Cardiac muscle cell (in vitro differentiated cells and primary cell): ENCODE measurements at regions not wholly inside any gene's neighbourhood (a gene's known extent, or its start where the extent isn't known, plus 50 kb on each side); places are given as distances from the start of the nearest gene placed in this dataset.

Experiments used
- DNase-seq, 2 donors: peaks; one replicate each; pipeline versions ENCODE4 v3.0.0 to v3.0.0-alpha.2; 2010 to 2017; ENCODE audit warnings: low read depth in 1 of 2, low spot score in 1 of 2
- H3K27ac ChIP-seq: fragments of 200-600 bp; sonication (generic); 2 replicates; pipeline ENCODE4 v1.5.1; 2016
- H3K27me3 ChIP-seq: fragments of 200-600 bp; sonication (generic); 2 replicates; pipeline ENCODE4 v1.6.0; 2016; ENCODE audit warnings: control low read depth
- H3K36me3 ChIP-seq: fragments of 200-600 bp; sonication (generic); 2 replicates; pipeline ENCODE4 v1.5.1; 2016; ENCODE audit warnings: control low read depth
- H3K4me1 ChIP-seq: fragments of 200-600 bp; sonication (generic); 2 replicates; pipeline ENCODE4 v1.8.1; 2017; ENCODE audit warnings: low read depth, mild to moderate bottlenecking, mixed run types
- H3K4me3 ChIP-seq: fragments of 200-600 bp; sonication (generic); 2 replicates; pipeline ENCODE4 v1.5.1; 2016; ENCODE audit warnings: mild to moderate bottlenecking
- H3K9me3 ChIP-seq: fragments of 200-600 bp; sonication (generic); 2 replicates; pipeline ENCODE4 v1.5.1; 2017; ENCODE audit warnings: low read depth, mild to moderate bottlenecking, control low read depth
- TF ChIP-seq, protein P1 (sequence below): IDR thresholded peaks from 2 replicates; pipeline ENCODE4 v1.5.1; 2012; ENCODE audit warnings: low read depth, mild to moderate bottlenecking, low read length

DNA sequence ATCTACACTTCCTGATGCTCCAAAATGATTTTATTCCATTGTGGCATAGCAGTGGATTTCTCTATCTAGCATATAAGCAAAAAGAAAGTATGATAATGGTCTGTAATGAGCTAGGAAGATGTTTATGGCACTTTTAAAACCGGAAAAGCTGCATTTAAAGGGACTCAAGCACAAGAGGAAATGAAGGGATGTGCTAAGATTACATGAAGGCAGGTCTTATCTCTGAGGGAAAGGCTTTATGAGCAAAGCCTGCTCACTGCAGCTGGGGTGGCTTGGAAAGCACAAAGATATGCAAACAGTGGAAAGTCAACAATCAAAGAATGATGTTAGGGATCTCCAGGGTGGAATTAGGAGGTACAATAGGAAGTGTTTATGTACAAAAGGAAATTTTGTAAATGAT, 138.2 kb downstream of the TENT5A start:
- no peak overlapping the region for H3K27ac ChIP-seq
- peak; percentile 5 to 65 for DNase-seq
- TF ChIP-seq, protein P1, sequence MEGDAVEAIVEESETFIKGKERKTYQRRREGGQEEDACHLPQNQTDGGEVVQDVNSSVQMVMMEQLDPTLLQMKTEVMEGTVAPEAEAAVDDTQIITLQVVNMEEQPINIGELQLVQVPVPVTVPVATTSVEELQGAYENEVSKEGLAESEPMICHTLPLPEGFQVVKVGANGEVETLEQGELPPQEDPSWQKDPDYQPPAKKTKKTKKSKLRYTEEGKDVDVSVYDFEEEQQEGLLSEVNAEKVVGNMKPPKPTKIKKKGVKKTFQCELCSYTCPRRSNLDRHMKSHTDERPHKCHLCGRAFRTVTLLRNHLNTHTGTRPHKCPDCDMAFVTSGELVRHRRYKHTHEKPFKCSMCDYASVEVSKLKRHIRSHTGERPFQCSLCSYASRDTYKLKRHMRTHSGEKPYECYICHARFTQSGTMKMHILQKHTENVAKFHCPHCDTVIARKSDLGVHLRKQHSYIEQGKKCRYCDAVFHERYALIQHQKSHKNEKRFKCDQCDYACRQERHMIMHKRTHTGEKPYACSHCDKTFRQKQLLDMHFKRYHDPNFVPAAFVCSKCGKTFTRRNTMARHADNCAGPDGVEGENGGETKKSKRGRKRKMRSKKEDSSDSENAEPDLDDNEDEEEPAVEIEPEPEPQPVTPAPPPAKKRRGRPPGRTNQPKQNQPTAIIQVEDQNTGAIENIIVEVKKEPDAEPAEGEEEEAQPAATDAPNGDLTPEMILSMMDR = no peak
- H3K27me3 ChIP-seq = no peaks in the 10 kb centered on the region
- no peak overlapping the region for H3K4me3 ChIP-seq
- H3K36me3 ChIP-seq = no peaks in the 10 kb centered on the region
- H3K9me3 ChIP-seq = no peaks in the 10 kb centered on the region
- H3K4me1 ChIP-seq = no peaks in the 10 kb centered on the region

DNA sequence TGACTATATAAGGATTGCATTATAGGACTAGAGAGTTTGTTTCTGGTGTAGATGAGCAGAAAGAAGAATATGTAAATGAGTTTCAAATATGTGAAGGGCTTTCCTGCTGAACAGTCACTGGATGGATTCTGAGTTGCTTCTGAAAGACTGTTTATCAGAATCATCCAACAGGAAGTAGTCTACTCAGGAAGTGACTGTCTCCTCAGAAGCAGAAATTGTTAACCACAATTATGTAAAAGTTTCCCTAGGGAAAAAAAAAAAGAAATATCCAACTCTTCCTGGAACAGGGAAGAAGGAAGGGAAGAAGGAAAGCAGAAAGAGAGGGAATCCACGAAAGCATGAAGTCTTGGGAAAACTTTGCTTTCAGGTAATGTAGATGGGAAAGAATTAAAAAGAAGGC, 138.9 kb downstream of the TENT5A start:
- no peak overlapping the region for H3K27ac ChIP-seq
- H3K36me3 ChIP-seq = no peaks in the 10 kb centered on the region
- H3K4me3 ChIP-seq = no peak overlapping the region
- no peaks in the 10 kb centered on the region for H3K9me3 ChIP-seq
- no peaks in the 10 kb centered on the region for H3K27me3 ChIP-seq
- TF ChIP-seq, protein P1 = no peak
- H3K4me1 ChIP-seq = no peaks in the 10 kb centered on the region
- peak in 1 of 2 donors; percentile 77 for DNase-seq

DNA sequence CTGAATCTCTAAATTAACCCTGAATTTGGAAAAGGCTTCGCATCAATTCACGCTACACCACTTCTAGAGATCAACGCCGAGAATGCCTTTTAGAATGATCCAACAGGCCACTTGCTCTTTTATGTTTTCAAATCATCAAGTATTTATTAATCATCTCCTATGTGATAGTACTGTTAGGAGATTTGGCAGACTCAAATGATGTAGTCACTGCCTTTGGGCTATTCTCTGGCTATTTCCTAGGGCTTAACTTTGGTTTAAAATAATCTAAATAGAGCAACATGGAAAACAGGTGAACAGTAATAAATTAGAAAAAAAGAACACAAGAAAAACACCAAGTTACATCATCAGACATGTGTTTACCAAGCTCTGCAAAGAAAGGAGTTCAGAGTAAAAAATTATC, 140.3 kb downstream of the TENT5A start:
- H3K9me3 ChIP-seq = no peaks in the 10 kb centered on the region
- no peaks in the 10 kb centered on the region for H3K36me3 ChIP-seq
- no peaks in the 10 kb centered on the region for H3K27me3 ChIP-seq
- H3K27ac ChIP-seq = no peak overlapping the region
- TF ChIP-seq, protein P1 = no peak
- no peak for DNase-seq
- H3K4me3 ChIP-seq = no peak overlapping the region
- H3K4me1 ChIP-seq = no peaks in the 10 kb centered on the region

DNA sequence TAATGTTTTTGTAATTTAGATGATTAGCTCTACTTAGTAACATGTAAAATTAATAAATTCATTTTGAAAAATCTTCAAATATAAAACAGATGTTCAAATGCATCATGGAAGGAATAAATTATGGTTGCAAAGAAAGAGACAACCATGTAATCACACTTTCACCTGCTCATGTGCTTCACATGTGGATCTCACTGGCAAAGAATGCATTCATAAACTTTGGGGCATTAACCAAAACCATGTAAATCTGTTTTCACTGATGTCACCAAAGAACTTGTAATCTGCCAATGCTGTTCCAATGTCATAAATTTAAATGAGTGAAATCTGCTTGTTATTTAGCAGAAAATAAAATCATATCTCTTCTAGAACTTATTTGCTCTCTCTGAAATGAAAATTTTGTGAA, 142.7 kb downstream of the TENT5A start:
- Histone ChIP-seq H3K36me3 (no peaks in the 10 kb centered on the region), H3K27me3 (no peaks in the 10 kb centered on the region), H3K27ac (no peak overlapping the region), H3K4me3 (no peak overlapping the region), H3K4me1 (no peaks in the 10 kb centered on the region), H3K9me3 (no peaks in the 10 kb centered on the region)
- DNase-seq = no peak
- TF ChIP-seq, protein P1 = no peak

DNA sequence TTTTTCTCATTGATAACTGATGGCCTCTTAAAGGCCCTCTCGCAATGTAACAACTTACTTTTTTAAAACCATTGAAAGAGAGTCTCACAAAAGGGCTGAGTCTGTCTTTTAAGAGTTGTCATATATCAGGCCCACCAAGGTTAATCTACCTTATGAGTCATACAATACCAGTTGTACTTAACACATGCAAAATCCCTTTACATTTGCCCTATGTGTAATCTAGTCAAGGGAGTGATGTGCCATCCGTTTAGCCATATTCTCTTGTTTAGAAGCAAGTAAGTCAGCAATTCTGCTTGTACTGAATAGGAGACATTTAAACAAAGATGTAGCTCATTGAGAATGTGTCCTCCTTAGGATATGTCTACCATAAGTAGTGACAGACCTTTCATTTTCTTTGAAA, 143.7 kb downstream of the TENT5A start:
- Histone ChIP-seq H3K36me3 (no peaks in the 10 kb centered on the region), H3K4me1 (no peaks in the 10 kb centered on the region), H3K4me3 (no peak overlapping the region), H3K9me3 (no peaks in the 10 kb centered on the region), H3K27me3 (no peaks in the 10 kb centered on the region), H3K27ac (no peak overlapping the region)
- TF ChIP-seq, protein P1 = no peak
- no peak for DNase-seq

DNA sequence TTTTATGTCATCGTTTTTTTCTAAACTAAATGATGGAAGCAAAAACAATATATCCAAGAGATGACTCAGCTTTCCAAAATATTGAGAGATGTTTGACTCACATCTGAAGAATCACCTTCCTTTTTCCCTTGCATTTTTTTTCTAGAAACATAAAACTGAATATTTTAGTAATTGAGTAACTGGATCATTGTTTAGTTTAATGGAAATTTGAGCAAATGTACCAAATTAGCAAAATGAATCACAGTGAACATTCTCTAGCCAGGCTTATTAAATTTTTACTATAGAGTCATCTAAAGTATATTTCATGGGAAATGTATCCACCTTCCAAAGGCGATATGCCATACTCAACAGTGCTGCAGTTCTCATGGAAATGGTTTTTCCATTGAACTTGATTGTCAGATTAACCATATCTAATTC, 145.5 kb downstream of the TENT5A start:
- no peak for DNase-seq
- Histone ChIP-seq H3K27me3 (no peaks in the 10 kb centered on the region), H3K4me3 (no peak overlapping the region), H3K4me1 (no peaks in the 10 kb centered on the region), H3K9me3 (no peaks in the 10 kb centered on the region), H3K27ac (no peak overlapping the region), H3K36me3 (no peaks in the 10 kb centered on the region)
- TF ChIP-seq, protein P1 = no peak
